Neural cell (in vitro differentiated cells): ENCODE measurements at regions not wholly inside any gene's neighbourhood (a gene's known extent, or its start where the extent isn't known, plus 50 kb on each side); places are given as distances from the start of the nearest gene placed in this dataset.

ENCODE experiments used
- H2AFZ ChIP-seq: fragments of 200-600, 300-800 bp; sonication (generic), shearing (Covaris generic); 2 replicates; pipeline ENCODE4 v1.6.0; 2014; ENCODE audit warnings: low read depth, mild to moderate bottlenecking, antibody characterized with exemption, low read length, moderate library complexity
- H3F3A ChIP-seq: fragments of 200-600 bp; shearing (Covaris generic); 2 replicates; pipeline ENCODE4 v1.6.1; 2016; ENCODE audit warnings: mild to moderate bottlenecking, moderate library complexity, mixed read lengths, antibody characterized with exemption, low read length; ENCODE audit not compliant: insufficient read depth, poor library complexity, severe bottlenecking
- H3K27ac ChIP-seq: fragments of 200-600, 300-800 bp; sonication (generic), shearing (Covaris generic); 2 replicates; pipeline ENCODE4 v1.5.1; 2014; ENCODE audit warnings: mild to moderate bottlenecking, low read length, moderate library complexity
- H3K27me3 ChIP-seq: fragments of 300-800, 200-600 bp; sonication (generic), shearing (Covaris generic); 2 replicates; pipeline ENCODE4 v1.6.0; 2014; ENCODE audit warnings: mild to moderate bottlenecking, low read depth, low read length, moderate library complexity; ENCODE audit not compliant: insufficient read depth
- H3K36me3 ChIP-seq: fragments of 300-800, 200-600 bp; sonication (generic), shearing (Covaris generic); 2 replicates; pipeline ENCODE4 v1.5.1; 2014; ENCODE audit warnings: mild to moderate bottlenecking, antibody characterized with exemption, low read length, moderate library complexity; ENCODE audit not compliant: insufficient read depth
- H3K4me2 ChIP-seq: fragments of 300-800, 200-600 bp; sonication (generic), shearing (Covaris generic); 2 replicates; pipeline ENCODE4 v1.6.0; 2014; ENCODE audit warnings: mild to moderate bottlenecking, low read length
- H3K4me3 ChIP-seq: fragments of 300-800, 200-600 bp; sonication (generic), shearing (Covaris generic); 2 replicates; pipeline ENCODE4 v1.5.1; 2014; ENCODE audit warnings: mild to moderate bottlenecking, low read length, moderate library complexity
- H3K79me2 ChIP-seq: fragments of 200-600 bp; shearing (Covaris generic); replicated peaks from 2 replicates; pipeline ENCODE4 v1.6.0; 2014; ENCODE audit warnings: mild to moderate bottlenecking, low read length, moderate library complexity; ENCODE audit not compliant: insufficient read depth
- H3K9ac ChIP-seq: fragments of 300-800, 200-600 bp; sonication (generic), shearing (Covaris generic); 2 replicates; pipeline ENCODE4 v1.6.1; 2016; ENCODE audit warnings: mild to moderate bottlenecking, low read length, mixed read lengths
- H3K9me2 ChIP-seq: fragments of 200-600 bp; shearing (Covaris generic); 2 replicates; pipeline ENCODE4 v1.6.1; 2016; ENCODE audit warnings: mild to moderate bottlenecking, low read length, mixed read lengths; ENCODE audit not compliant: insufficient read depth
- H3K9me3 ChIP-seq: fragments of 200-600, 300-800 bp; sonication (generic), shearing (Covaris generic); 2 replicates; pipeline ENCODE4 v1.6.1; 2016; ENCODE audit warnings: mild to moderate bottlenecking, mixed run types, low read length, moderate library complexity, mixed read lengths
- H4K20me1 ChIP-seq: fragments of 200-600 bp; shearing (Covaris generic); 2 replicates; pipeline ENCODE4 v1.6.1; 2016; ENCODE audit warnings: mild to moderate bottlenecking, mixed run types; ENCODE audit not compliant: insufficient read depth
- CTCF ChIP-seq: fragments of 450-650 bp; IDR thresholded peaks from 2 replicates; pipeline ENCODE4 v1.5.1; 2014; ENCODE audit warnings: antibody characterized with exemption, mild to moderate bottlenecking, moderate library complexity; ENCODE audit not compliant: poor library complexity, severe bottlenecking
- EP300 ChIP-seq: fragments of 450-650 bp; conservative IDR thresholded peaks from 2 replicates; pipeline ENCODE4 v1.6.1; 2014; ENCODE audit warnings: antibody characterized with exemption, mild to moderate bottlenecking, moderate library complexity; ENCODE audit not compliant: poor library complexity, severe bottlenecking
- EZH2 ChIP-seq: fragments of 200-600, 300-800 bp; shearing (Covaris generic), sonication (generic); IDR thresholded peaks from 2 replicates; pipeline ENCODE4 v1.6.1; 2014; ENCODE audit warnings: antibody characterized with exemption, low read length, borderline replicate concordance, mild to moderate bottlenecking; ENCODE audit not compliant: insufficient read depth, poor library complexity, severe bottlenecking
- MXI1 ChIP-seq: fragments of 450-650 bp; conservative IDR thresholded peaks from 2 replicates; pipeline ENCODE4 v1.6.1; 2014; ENCODE audit warnings: antibody characterized with exemption, mild to moderate bottlenecking; ENCODE audit not compliant: poor library complexity, severe bottlenecking
- POLR2AphosphoS5 ChIP-seq: IDR thresholded peaks from 2 replicates; pipeline ENCODE4 v1.6.1; 2012
- RAD21 ChIP-seq: fragments of 450-650 bp; conservative IDR thresholded peaks from 2 replicates; pipeline ENCODE4 v1.6.1; 2014; ENCODE audit warnings: antibody characterized with exemption, mild to moderate bottlenecking, moderate library complexity
- REST ChIP-seq: IDR thresholded peaks from 2 replicates; pipeline ENCODE4 v1.6.1; 2012; ENCODE audit warnings: borderline replicate concordance
- SMC3 ChIP-seq: fragments of 450-650 bp; conservative IDR thresholded peaks from 2 replicates; pipeline ENCODE4 v1.6.1; 2014; ENCODE audit warnings: antibody characterized with exemption, mild to moderate bottlenecking, moderate library complexity; ENCODE audit not compliant: poor library complexity
- TAF1 ChIP-seq: IDR thresholded peaks from 2 replicates; pipeline ENCODE4 v1.6.1; 2012; ENCODE audit warnings: low read depth

- Histone ChIP-seq H4K20me1 (no peaks in the 10 kb centered on the region), H3K9me3 (no peaks in the 10 kb centered on the region), H3K9ac (no peak overlapping the region), H3K79me2 (no peaks in the 10 kb centered on the region), H3K4me2 (no peak overlapping the region), H3K27me3 (no peaks in the 10 kb centered on the region), H3K36me3 (no peaks in the 10 kb centered on the region), H3K4me3 (no peak overlapping the region), H3K27ac (no peak overlapping the region), H3F3A (no peaks in the 10 kb centered on the region), H3K9me2 (no peaks in the 10 kb centered on the region), H2AFZ (no peak overlapping the region)
- no peak for TF ChIP-seq RAD21
- no peak for TF ChIP-seq EZH2
- no peak for TF ChIP-seq MXI1
- TF ChIP-seq TAF1, result no peak
- no peak for TF ChIP-seq CTCF
These were observed 323.1 kb upstream of the RUNX1 start for GRCh38 chr21:35372201-35372600.

GRCh38 chr21:35370671-35371070 is 321.6 kb upstream of the RUNX1 start:
- TF ChIP-seq EP300 (no peak), CTCF (no peak), REST (no peak), RAD21 (no peak), EZH2 (no peak), SMC3 (no peak), POLR2AphosphoS5 (no peak), TAF1 (no peak), MXI1 (no peak)
- Histone ChIP-seq H3K9ac (no peak overlapping the region), H2AFZ (no peak overlapping the region), H4K20me1 (no peaks in the 10 kb centered on the region), H3K36me3 (no peaks in the 10 kb centered on the region), H3K4me3 (no peak overlapping the region), H3F3A (no peaks in the 10 kb centered on the region), H3K9me2 (no peaks in the 10 kb centered on the region), H3K27me3 (no peaks in the 10 kb centered on the region), H3K27ac (no peak overlapping the region), H3K9me3 (no peaks in the 10 kb centered on the region), H3K79me2 (no peaks in the 10 kb centered on the region), H3K4me2 (no peak overlapping the region)
